ENCODE measurements at regions not wholly inside any gene's neighbourhood (a gene's known extent, or its start where the extent isn't known, plus 50 kb on each side); places are given as distances from the start of the nearest gene placed in this dataset.
"Not testable (repeated sequence)": the region's sequence is repeated elsewhere in the genome, so short reads cannot be mapped to it uniquely, and the experiment has no call there.

GRCh38 chr12:12004524-12004923 is 66.2 kb upstream of the BCL2L14 start:
- POLR2A ChIA-PET, result no interaction called here
- no peak for TF ChIP-seq CTCF (IDR thresholded peaks at IDR 0.05; ENCODE audit: control extremely low read depth, extremely low read depth, low read depth, missing control alignments)
- DNase-seq (ENCODE audit: extremely low spot score), result no peak
- CTCF ChIA-PET, result interaction anchor here (1.6 kb wide), 1 partner anchor 53 kb away, joined by 4 read pairs; no protein-coding TSS in a partner anchor

- CTCF ChIA-PET, result interaction anchor here (0.7 to 3.5 kb wide), 6 partner anchors 8 to 27 kb away, joined by 3 to 17 read pairs (median 7); no protein-coding TSS in a partner anchor
- peak; percentile 64 for DNase-seq (ENCODE audit: extremely low spot score)
- TF ChIP-seq CTCF (IDR thresholded peaks at IDR 0.05; ENCODE audit: control extremely low read depth, extremely low read depth, low read depth, missing control alignments), result no peak
- POLR2A ChIA-PET, result no interaction called here
These were observed 63.6 kb upstream of the BCL2L14 start for GRCh38 chr12:12007001-12007712.

GRCh38 chr12:12007713-12008231 is 63.0 kb upstream of the BCL2L14 start:
- ChIA-PET CTCF (interaction anchor here (0.7 to 3.5 kb wide), 9 partner anchors 9 to 37 kb away, joined by 3 to 17 read pairs (median 5); no protein-coding TSS in a partner anchor), POLR2A (no interaction called here)
- no peak for DNase-seq (ENCODE audit: extremely low spot score)
- no peak for TF ChIP-seq CTCF (IDR thresholded peaks at IDR 0.05; ENCODE audit: control extremely low read depth, extremely low read depth, low read depth, missing control alignments)

GRCh38 chr12:12008232-12008850 is 62.4 kb upstream of the BCL2L14 start:
- POLR2A ChIA-PET, result no interaction called here
- DNase-seq (ENCODE audit: extremely low spot score), result no peak
- peak; percentile 45 for TF ChIP-seq CTCF (IDR thresholded peaks at IDR 0.05; ENCODE audit: control extremely low read depth, extremely low read depth, low read depth, missing control alignments)
- CTCF ChIA-PET, result interaction anchor here (0.9 to 3.5 kb wide), 14 partner anchors 9 to 428 kb away, joined by 3 to 33 read pairs (median 6); no protein-coding TSS in a partner anchor

GRCh38 chr12:12008931-12009611 is 61.7 kb upstream of the BCL2L14 start:
- peak; percentile 64 for DNase-seq (ENCODE audit: extremely low spot score)
- CTCF ChIA-PET, result interaction anchor here (0.9 to 3.5 kb wide), 18 partner anchors 10 to 455 kb away, joined by 3 to 33 read pairs (median 5); no protein-coding TSS in a partner anchor

GRCh38 chr12:12009749-12010276 is 60.9 kb upstream of the BCL2L14 start:
- POLR2A ChIA-PET, result interaction anchor here (0.5 to 0.7 kb wide), 2 partner anchors 292 to 441 kb away, joined by 3 to 7 read pairs; no protein-coding TSS in a partner anchor
- CTCF ChIA-PET, result interaction anchor here (1.0 to 3.5 kb wide), 16 partner anchors 11 to 455 kb away, joined by 3 to 33 read pairs (median 5); no protein-coding TSS in a partner anchor

More at GRCh38 chr12:12008931-12009611, 61.7 kb upstream of the BCL2L14 start:
- POLR2A ChIA-PET, result no interaction called here
- peak; percentile 57 for TF ChIP-seq CTCF (IDR thresholded peaks at IDR 0.05; ENCODE audit: control extremely low read depth, extremely low read depth, low read depth, missing control alignments)

More at GRCh38 chr12:12009749-12010276, 60.9 kb upstream of the BCL2L14 start:
- not testable (repeated sequence) for DNase-seq (ENCODE audit: extremely low spot score)

Data from GM10248 (cell line).